Mesodermal cell (in vitro differentiated cells): ENCODE measurements at regions not wholly inside any gene's neighbourhood (a gene's known extent, or its start where the extent isn't known, plus 50 kb on each side); places are given as distances from the start of the nearest gene placed in this dataset.

ENCODE experiments used
- H3K27ac ChIP-seq: 2 replicates; pipeline ENCODE4 v1.7.0; 2013; ENCODE audit warnings: mild to moderate bottlenecking, low read depth, low read length, moderate library complexity; ENCODE audit not compliant: severe bottlenecking
- H3K36me3 ChIP-seq: 2 replicates; pipeline ENCODE4 v1.7.1; 2013; ENCODE audit warnings: mild to moderate bottlenecking, low read length, moderate library complexity; ENCODE audit not compliant: control insufficient read depth, insufficient read depth
- H3K4me1 ChIP-seq: one replicate; pipeline ENCODE4 v1.7.1; 2013; ENCODE audit warnings: mild to moderate bottlenecking, low read length; ENCODE audit not compliant: insufficient read depth, control insufficient read depth, poor library complexity, severe bottlenecking
- H3K4me3 ChIP-seq: 2 replicates; pipeline ENCODE4 v1.7.0; 2013; ENCODE audit warnings: low read length, control low read depth, mild to moderate bottlenecking; ENCODE audit not compliant: insufficient read depth, poor library complexity, severe bottlenecking; ENCODE audit errors: extremely low read depth
- H3K9me3 ChIP-seq: 2 replicates; pipeline ENCODE4 v1.7.1; 2013; ENCODE audit warnings: mild to moderate bottlenecking, low read length, moderate library complexity; ENCODE audit not compliant: control insufficient read depth
- WGBS, 2 experiments: methylation state at CpG; one replicate each; pipeline ENCODE4 v1.1.5; 2013; ENCODE audit warnings: missing lambda C conversion rate in 2 of 2; ENCODE audit not compliant: insufficient coverage in 2 of 2; 5-methylcytosine and 5-hydroxymethylcytosine counted together

- H3K27ac ChIP-seq = no peak overlapping the region
- no peaks in the 10 kb centered on the region for H3K4me1 ChIP-seq
- 98 to 100% methylated on average over 2 to 6 of the region's 8 CpGs for WGBS, 2 experiments
- H3K36me3 ChIP-seq = no peaks in the 10 kb centered on the region
- no peak overlapping the region for H3K4me3 ChIP-seq
- no peaks in the 10 kb centered on the region for H3K9me3 ChIP-seq
These were observed 121.6 kb upstream of the RTL1 start for GRCh38 chr14:101025131-101025530.

DNA sequence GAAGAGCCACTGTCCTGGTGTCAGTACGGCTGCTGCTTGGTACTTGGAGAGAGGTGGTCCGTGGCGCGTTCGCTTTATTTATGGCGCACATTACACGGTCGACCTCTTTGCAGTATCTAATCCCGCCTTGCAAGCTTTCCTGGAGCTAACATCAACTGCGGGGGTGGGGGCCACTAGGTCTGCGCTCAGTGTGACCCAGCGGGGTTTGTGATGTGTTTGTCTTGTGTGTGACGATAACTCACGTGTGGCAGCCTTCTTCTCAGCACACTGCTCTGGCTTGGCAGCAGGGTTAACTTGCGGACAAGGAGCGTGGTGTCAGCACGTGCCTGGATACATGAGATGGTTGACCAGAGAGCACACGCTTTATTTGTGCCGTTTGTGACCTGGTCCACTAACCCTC, 122.2 kb upstream of the RTL1 start:
- no peaks in the 10 kb centered on the region for H3K9me3 ChIP-seq
- H3K27ac ChIP-seq = no peak overlapping the region
- H3K4me3 ChIP-seq = no peak overlapping the region
- H3K36me3 ChIP-seq = no peaks in the 10 kb centered on the region
- 94 to 95% methylated on average over 15 to 16 of the region's 19 CpGs for WGBS, 2 experiments
- no peaks in the 10 kb centered on the region for H3K4me1 ChIP-seq

DNA sequence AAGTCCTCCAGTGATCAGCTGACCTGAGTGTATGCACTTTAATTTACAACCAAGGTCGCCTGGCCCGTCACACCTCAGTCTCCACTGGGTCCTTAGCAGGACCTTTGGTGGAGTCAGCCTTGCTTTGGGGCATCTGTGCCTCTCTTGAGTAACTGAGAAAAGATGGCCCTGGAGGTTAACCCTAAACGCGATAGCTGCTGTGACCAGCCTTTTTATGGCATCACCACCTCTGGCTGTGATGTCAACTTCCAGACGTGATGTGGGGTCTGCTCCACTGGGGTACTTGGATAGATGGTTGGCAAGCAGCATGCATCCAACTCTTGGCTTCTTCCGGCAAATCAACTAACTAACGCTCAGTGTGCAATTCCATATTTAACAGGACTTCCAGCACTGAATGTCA, 122.8 kb upstream of the RTL1 start:
- Histone ChIP-seq H3K4me3 (no peak overlapping the region), H3K9me3 (no peaks in the 10 kb centered on the region), H3K27ac (no peak overlapping the region), H3K36me3 (no peaks in the 10 kb centered on the region), H3K4me1 (no peaks in the 10 kb centered on the region)
- 95 to 100% methylated on average over 3 to 6 of the region's 7 CpGs for WGBS, 2 experiments

DNA sequence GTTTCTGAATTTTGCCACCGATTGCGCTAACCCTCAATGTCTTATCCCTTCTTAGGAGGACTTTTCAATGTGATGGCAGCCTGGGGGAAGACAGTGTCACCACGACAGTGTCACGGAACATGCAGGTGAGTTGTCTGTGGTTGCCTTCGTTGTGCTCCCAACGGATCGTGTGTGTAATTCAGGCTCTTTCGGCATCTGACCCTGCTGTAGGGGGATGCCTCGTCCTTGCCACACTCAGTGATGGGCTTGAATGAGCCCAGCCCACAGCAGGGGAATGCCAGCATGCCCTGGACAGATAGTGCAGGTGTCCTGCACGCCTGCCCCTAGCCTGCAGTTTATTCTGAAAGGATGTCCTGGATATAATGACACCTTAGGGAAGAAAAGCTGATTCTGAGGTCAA, 123.8 kb upstream of the RTL1 start:
- WGBS, 2 experiments = 84 to 95% methylated on average over 6 to 10 of the region's 10 CpGs
- H3K36me3 ChIP-seq = no peaks in the 10 kb centered on the region

DNA sequence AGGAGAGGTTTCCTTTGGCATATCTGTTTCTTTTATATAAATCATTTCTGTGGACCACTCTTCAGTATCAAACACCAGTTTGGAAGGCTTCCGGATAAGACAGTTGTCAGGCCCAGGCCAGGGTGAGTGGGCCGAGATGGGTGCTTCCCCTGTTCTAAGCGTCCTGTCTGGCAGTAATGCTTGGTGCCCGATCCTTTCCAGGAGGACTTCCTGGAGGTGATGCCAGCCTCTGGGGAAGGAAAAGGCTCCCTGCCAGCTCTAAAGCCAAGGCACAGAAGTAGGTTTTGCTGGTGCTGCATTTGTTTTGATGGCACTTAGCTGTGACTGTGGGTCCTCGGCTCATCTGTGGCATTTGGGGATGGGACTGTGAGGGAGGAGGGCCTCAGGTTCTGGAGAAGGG, 124.4 kb upstream of the RTL1 start:
- 90 to 100% methylated on average over 3 to 5 of the region's 5 CpGs for WGBS, 2 experiments
- Histone ChIP-seq H3K27ac (no peak overlapping the region), H3K36me3 (no peaks in the 10 kb centered on the region), H3K4me1 (no peaks in the 10 kb centered on the region), H3K9me3 (no peaks in the 10 kb centered on the region), H3K4me3 (no peak overlapping the region)

More for the DNA sequence above, 123.8 kb upstream of the RTL1 start:
- Histone ChIP-seq H3K4me3 (no peak overlapping the region), H3K27ac (no peak overlapping the region), H3K9me3 (no peaks in the 10 kb centered on the region), H3K4me1 (no peaks in the 10 kb centered on the region)

DNA sequence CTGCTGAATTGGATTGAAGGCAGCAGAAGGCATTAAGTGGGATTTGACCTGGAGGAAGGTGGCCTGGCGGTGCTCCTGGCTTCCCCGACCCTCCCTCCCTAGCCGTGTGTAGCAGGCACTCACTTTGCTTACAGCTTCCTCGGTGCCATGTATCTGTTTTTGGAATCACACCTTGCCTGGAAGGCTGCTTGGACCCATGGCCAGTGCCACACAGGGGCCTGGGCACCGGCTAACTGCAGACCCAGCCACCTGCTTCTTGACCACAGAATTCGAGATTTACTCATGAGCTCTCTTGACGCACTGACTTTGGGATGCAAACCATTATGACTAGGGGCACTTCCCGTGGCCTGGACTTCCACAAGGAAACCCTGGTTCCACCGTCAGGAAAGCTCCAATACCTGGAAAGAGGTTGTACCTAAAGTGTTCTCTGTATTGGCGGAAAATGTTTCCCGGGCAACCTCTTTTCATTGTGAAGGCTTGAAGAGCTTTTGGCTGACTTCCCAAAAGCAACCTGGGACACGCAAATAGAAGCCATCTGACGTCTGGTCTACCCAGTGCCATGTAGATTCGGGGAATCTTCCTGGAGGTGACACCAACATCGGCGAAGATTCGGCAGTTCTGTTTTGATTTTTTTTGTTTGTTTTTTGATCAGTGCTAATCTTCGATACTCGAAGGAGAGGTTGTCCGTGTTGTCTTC, 125.6 kb upstream of the RTL1 start:
- H3K36me3 ChIP-seq = no peaks in the 10 kb centered on the region
- no peak overlapping the region for H3K27ac ChIP-seq
- H3K4me1 ChIP-seq = no peaks in the 10 kb centered on the region
- H3K9me3 ChIP-seq = no peaks in the 10 kb centered on the region
- 92 to 94% methylated on average over 17 of the region's 20 CpGs for WGBS, 2 experiments
- no peak overlapping the region for H3K4me3 ChIP-seq

- no peak overlapping the region for H3K4me3 ChIP-seq
- H3K4me1 ChIP-seq = no peaks in the 10 kb centered on the region
- no peaks in the 10 kb centered on the region for H3K9me3 ChIP-seq
- no peaks in the 10 kb centered on the region for H3K36me3 ChIP-seq
- H3K27ac ChIP-seq = no peak overlapping the region
- WGBS, 2 experiments = 95 to 96% methylated on average over 21 of the region's 25 CpGs
These were observed 126.3 kb upstream of the RTL1 start for GRCh38 chr14:101029668-101030290.

- no peak overlapping the region for H3K4me3 ChIP-seq
- no peaks in the 10 kb centered on the region for H3K9me3 ChIP-seq
- WGBS, 2 experiments = 95% methylated on average over 13 of the region's 14 CpGs
- no peak overlapping the region for H3K27ac ChIP-seq
- no peaks in the 10 kb centered on the region for H3K36me3 ChIP-seq
- no peaks in the 10 kb centered on the region for H3K4me1 ChIP-seq
These were observed 127.1 kb upstream of the RTL1 start for GRCh38 chr14:101030586-101030985.

GRCh38 chr14:101031186-101031585, 127.7 kb upstream of the RTL1 start:
- Histone ChIP-seq H3K27ac (no peak overlapping the region), H3K36me3 (no peaks in the 10 kb centered on the region), H3K9me3 (no peaks in the 10 kb centered on the region), H3K4me3 (no peak overlapping the region), H3K4me1 (no peaks in the 10 kb centered on the region)
- 91 to 96% methylated on average over 12 to 13 of the region's 14 CpGs for WGBS, 2 experiments

DNA sequence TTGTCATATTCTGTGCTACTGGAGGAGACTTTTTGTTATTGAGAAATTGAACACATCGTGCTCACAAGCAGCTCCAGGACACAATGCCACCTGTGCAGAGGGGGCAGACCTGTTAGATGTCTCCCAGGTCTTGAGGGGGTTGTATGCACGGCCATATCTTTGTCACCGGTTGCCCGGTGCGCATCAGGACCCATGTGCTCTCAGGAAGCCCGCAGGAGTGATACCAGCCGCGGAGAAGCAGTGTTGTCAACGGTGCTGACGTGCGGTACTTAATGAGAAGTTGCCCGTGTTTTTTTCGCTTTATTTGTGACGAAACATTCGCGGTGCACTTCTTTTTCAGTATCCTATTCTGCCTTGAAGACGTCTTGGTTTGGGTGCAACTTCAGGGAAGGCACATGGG, 128.2 kb upstream of the RTL1 start:
- H3K9me3 ChIP-seq = no peaks in the 10 kb centered on the region
- H3K4me1 ChIP-seq = no peaks in the 10 kb centered on the region
- WGBS, 2 experiments = 93 to 97% methylated on average over 17 of the region's 17 CpGs
- H3K4me3 ChIP-seq = no peak overlapping the region
- no peaks in the 10 kb centered on the region for H3K36me3 ChIP-seq
- no peak overlapping the region for H3K27ac ChIP-seq

DNA sequence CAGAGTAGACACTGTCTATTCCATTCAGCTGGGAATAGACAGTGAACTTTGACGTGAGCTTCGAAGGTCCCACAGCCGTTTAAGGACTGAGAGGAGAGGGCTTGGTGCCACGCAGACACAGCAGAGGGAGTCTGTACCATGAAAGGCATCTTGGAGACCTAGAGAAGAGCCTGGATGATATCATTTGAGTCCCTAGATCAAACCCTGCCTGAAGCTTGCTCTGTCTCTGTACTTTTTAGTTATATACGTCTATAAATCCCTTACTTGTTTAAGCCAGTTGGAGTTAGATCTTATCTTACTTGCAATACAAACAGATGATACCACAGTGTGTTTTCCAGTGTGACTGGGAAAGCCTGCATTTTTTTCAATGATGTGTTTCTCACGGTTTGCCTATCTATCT, 128.9 kb upstream of the RTL1 start:
- Histone ChIP-seq H3K4me1 (no peaks in the 10 kb centered on the region), H3K4me3 (no peak overlapping the region), H3K27ac (no peak overlapping the region), H3K36me3 (no peaks in the 10 kb centered on the region), H3K9me3 (no peaks in the 10 kb centered on the region)
- 90 to 94% methylated on average over 5 to 6 of the region's 6 CpGs for WGBS, 2 experiments
